Neural progenitor cell (in vitro differentiated cells): ENCODE measurements at regions not wholly inside any gene's neighbourhood (a gene's known extent, or its start where the extent isn't known, plus 50 kb on each side); places are given as distances from the start of the nearest gene placed in this dataset.

Experiments
- EZH2phosphoT487 ChIP-seq: fragments of 200-600 bp; sonication (generic); IDR thresholded peaks from 2 replicates; pipeline ENCODE4 v1.6.1; 2017; ENCODE audit warnings: antibody characterized with exemption
- TF ChIP-seq, protein P1 (sequence below): fragments of 200-600 bp; sonication (generic); IDR thresholded peaks from 2 replicates; pipeline ENCODE4 v1.5.1; 2017; ENCODE audit warnings: antibody characterized with exemption, mild to moderate bottlenecking

DNA sequence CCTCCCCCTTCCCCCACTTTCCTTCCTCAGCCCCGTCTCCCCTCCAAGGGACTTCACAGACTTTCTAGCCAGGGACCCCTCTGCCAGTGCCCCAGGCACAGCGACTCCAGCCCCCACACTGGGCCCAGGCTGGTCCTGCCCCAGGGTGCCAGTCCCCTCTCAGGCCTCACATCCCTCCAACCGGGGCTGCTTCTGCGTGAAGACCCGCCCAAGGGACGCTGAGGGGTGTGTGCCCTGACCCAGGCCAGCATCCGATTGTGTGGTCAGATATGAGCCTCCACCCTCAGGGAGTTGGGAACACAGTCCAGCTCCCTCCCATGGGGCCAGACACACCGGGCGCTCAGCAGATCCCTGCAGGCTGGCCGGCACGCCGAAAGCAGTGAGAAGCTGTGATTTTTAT, 97.0 kb downstream of the MICALL2 start:
- TF ChIP-seq, protein P1, sequence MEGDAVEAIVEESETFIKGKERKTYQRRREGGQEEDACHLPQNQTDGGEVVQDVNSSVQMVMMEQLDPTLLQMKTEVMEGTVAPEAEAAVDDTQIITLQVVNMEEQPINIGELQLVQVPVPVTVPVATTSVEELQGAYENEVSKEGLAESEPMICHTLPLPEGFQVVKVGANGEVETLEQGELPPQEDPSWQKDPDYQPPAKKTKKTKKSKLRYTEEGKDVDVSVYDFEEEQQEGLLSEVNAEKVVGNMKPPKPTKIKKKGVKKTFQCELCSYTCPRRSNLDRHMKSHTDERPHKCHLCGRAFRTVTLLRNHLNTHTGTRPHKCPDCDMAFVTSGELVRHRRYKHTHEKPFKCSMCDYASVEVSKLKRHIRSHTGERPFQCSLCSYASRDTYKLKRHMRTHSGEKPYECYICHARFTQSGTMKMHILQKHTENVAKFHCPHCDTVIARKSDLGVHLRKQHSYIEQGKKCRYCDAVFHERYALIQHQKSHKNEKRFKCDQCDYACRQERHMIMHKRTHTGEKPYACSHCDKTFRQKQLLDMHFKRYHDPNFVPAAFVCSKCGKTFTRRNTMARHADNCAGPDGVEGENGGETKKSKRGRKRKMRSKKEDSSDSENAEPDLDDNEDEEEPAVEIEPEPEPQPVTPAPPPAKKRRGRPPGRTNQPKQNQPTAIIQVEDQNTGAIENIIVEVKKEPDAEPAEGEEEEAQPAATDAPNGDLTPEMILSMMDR: no peak
- no peak for TF ChIP-seq EZH2phosphoT487
